ENCODE measurements at regions not wholly inside any gene's neighbourhood (a gene's known extent, or its start where the extent isn't known, plus 50 kb on each side); places are given as distances from the start of the nearest gene placed in this dataset.

GRCh38 chr15:96412906-96413231 is 82.4 kb downstream of the NR2F2 start:
- no peak for DNase-seq
- intact Hi-C loops (cut with DNase I), result no loop called here

GRCh38 chr15:96413657-96414056 is 83.2 kb downstream of the NR2F2 start:
- intact Hi-C loops (cut with DNase I), result no loop called here

GRCh38 chr15:96414875-96415274 is 84.4 kb downstream of the NR2F2 start:
- DNase-seq, result no peak
- intact Hi-C loops (cut with DNase I), result no loop called here

More at GRCh38 chr15:96413657-96414056, 83.2 kb downstream of the NR2F2 start:
- DNase-seq, result no peak

- intact Hi-C loops (cut with DNase I), result no loop called here
- DNase-seq, result no peak
These were observed 85.2 kb downstream of the NR2F2 start for GRCh38 chr15:96415513-96416217.

GRCh38 chr15:96416218-96416933 is 85.9 kb downstream of the NR2F2 start:
- intact Hi-C loops (cut with DNase I), result no loop called here
- DNase-seq, result no peak

GRCh38 chr15:96416934-96417759 is 86.6 kb downstream of the NR2F2 start:
- intact Hi-C loops (cut with DNase I), result no loop called here
- no peak for DNase-seq

- intact Hi-C loops (cut with DNase I), result no loop called here
- DNase-seq, result no peak
These were observed 87.2 kb downstream of the NR2F2 start for GRCh38 chr15:96417760-96418130.

- DNase-seq, result no peak
- intact Hi-C loops (cut with DNase I), result no loop called here
These were observed 87.6 kb downstream of the NR2F2 start for GRCh38 chr15:96418146-96418545.

- no peak for DNase-seq
- intact Hi-C loops (cut with DNase I), result no loop called here
These were observed 90.7 kb downstream of the NR2F2 start for GRCh38 chr15:96421178-96421601.

GRCh38 chr15:96422125-96422524 is 91.6 kb downstream of the NR2F2 start:
- intact Hi-C loops (cut with DNase I), result no loop called here
- DNase-seq, result no peak

GRCh38 chr15:96424674-96425073 is 94.2 kb downstream of the NR2F2 start:
- intact Hi-C loops (cut with DNase I), result no loop called here

GRCh38 chr15:96428742-96429141 is 98.2 kb downstream of the NR2F2 start:
- intact Hi-C loops (cut with DNase I), result no loop called here
- no peak for DNase-seq

More at GRCh38 chr15:96424674-96425073, 94.2 kb downstream of the NR2F2 start:
- DNase-seq, result no peak

- DNase-seq, result no peak
- intact Hi-C loops (cut with DNase I), result no loop called here
These were observed 101.3 kb downstream of the NR2F2 start for GRCh38 chr15:96431786-96432185.

GRCh38 chr15:96435022-96435421 is 104.5 kb downstream of the NR2F2 start:
- intact Hi-C loops (cut with DNase I), result no loop called here

GRCh38 chr15:96435841-96436240 is 105.3 kb downstream of the NR2F2 start:
- intact Hi-C loops (cut with DNase I), result no loop called here

More at GRCh38 chr15:96435022-96435421, 104.5 kb downstream of the NR2F2 start:
- no peak for DNase-seq

GRCh38 chr15:96440978-96441377 is 110.5 kb downstream of the NR2F2 start:
- intact Hi-C loops (cut with DNase I), result no loop called here
- no peak for DNase-seq

More at GRCh38 chr15:96435841-96436240, 105.3 kb downstream of the NR2F2 start:
- DNase-seq, result no peak

GRCh38 chr15:96442076-96442475 is 111.6 kb downstream of the NR2F2 start:
- intact Hi-C loops (cut with DNase I), result no loop called here
- peak in 2 of 42 donors; percentile 17 to 32 for DNase-seq

GRCh38 chr15:96444865-96445264 is 114.4 kb downstream of the NR2F2 start:
- intact Hi-C loops (cut with DNase I), result no loop called here
- DNase-seq, result no peak

GRCh38 chr15:96448923-96449322 is 118.4 kb downstream of the NR2F2 start:
- intact Hi-C loops (cut with DNase I), result no loop called here
- DNase-seq, result no peak

GRCh38 chr15:96457841-96458240 is 127.3 kb downstream of the NR2F2 start:
- no peak for DNase-seq
- intact Hi-C loops (cut with DNase I), result no loop called here

Measured in head of caudate nucleus (tissue), 42 donors.